HPDE6-E6E7 (cell line): ENCODE measurements at regions not wholly inside any gene's neighbourhood (a gene's known extent, or its start where the extent isn't known, plus 50 kb on each side); places are given as distances from the start of the nearest gene placed in this dataset.

Experiments
- DNase-seq: peaks from one replicate; pipeline ENCODE4 v3.0.0; 2011; ENCODE audit warnings: missing footprints; ENCODE audit errors: extremely low spot score

DNA sequence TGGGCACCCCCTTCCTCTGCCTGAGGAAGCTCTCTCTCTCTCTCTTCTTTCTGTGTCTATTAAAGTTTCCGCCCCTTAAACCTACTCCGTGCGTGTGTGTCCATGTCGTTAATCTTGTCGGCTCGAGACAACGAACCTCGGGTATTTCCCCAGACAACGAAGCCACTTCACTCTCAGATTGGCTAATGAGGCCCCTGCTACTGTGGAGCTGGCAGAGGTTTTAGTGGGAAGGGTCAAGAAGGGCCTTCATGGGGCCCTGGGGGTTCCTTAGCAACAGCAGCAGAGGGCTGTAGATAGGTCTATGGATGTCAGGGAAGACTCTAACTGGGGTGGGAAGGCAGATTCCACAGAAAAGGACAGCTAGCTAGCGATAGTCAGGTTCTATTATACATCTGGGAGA lies 239.8 kb upstream of the RAB4A start:
- no peak for DNase-seq

DNA sequence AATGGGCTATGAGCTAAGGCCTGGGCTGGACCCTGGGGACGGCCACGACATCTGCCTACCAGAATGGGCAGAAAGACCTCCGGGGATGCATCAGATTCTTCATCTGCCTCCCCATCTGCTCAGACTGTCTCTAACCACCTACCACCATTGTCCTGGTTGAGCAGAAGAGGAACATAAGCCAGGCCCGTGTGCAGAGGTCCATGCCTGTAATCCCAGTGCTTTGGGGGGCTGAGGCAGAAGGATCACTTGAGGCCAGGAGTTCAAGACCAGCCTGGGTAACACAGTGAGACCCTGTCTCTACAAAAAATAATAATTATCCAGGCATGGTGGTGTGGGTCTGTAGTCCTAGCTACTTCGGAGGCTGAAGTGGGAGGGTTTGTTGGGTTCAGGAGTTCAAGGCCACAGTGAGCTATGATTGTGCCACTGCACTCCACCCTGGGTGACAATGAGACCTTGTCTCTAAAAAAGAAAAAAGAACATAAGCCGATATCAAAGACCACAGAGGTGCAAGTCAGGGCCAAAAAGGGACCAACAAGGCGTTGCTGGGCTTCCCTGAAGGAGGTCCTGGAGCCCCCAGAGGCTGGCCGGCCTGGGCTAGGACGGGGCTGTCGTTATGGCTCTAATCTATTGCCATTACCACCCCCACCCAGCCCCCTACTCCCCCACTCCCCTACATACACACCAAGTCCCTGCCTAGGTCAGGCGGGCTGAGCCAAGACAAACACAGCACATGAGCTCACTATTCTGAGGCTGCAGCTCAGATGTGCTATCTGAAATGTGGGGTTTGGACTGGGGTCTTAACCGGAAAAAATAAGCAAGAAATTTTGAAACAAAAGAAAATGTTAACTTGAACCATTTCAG lies 239.2 kb upstream of the RAB4A start:
- no peak for DNase-seq

DNA sequence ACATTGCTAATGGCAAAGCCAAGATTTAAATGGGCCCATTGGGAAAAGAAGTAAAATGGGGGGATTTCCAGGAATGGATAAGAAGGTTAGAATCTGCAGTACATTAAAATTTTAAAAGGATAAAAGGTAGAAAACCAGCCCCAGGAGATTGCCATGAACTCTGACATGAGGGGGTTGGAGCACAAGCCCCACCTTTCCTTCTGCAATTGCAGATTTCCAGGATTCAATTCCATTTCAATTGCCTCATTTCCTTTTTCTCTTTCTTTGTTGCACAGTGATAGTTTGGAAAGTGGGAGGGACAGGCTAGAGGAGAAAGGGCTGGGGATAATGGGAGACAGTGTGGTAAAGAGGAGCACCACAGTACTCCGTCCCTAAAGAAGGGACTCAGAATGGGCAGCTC lies 238.5 kb upstream of the RAB4A start:
- DNase-seq, result no peak

- DNase-seq, result no peak
These were observed 237.4 kb upstream of the RAB4A start for GRCh38 chr1:229033480-229033879.

DNA sequence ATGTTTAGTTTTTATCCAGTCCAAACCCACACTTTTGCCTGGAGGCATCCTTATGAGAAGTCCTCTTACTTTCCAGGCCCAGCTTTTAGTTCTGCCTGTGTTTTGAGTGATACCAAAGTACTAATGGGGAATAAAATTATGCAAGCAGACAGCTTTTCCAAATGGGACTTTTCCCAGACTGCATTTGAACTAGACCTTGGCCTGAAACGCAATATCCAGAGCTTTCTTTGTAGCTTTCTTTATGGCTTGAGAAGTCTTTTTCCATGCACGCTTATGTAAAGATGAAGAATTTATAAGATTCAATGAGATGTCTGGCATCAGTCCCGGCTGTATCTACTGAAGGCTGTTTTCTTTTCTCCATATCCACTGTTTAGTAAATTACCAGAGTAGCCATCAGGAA lies 236.6 kb upstream of the RAB4A start:
- DNase-seq, result no peak

GRCh38 chr1:229035054-229035747 lies 235.7 kb upstream of the RAB4A start:
- DNase-seq, result no peak

DNA sequence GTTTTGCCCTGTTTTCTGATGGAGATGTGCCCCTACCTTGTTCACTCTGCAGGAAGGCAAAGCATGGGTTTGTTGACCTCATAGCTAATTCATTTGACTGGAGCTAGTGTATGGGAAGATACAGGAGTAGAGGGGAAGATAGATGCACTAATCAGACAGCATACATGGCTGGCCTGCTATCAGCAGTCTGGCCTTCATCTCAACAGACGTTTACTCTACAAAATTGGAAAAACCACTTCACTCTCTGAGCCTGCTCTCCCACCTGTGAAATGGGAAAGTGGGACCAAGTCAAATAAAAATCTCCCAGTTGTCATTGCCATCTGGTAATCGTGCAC lies 235.2 kb upstream of the RAB4A start:
- no peak for DNase-seq

- no peak for DNase-seq
These were observed 233.0 kb upstream of the RAB4A start for GRCh38 chr1:229037806-229038405.

DNA sequence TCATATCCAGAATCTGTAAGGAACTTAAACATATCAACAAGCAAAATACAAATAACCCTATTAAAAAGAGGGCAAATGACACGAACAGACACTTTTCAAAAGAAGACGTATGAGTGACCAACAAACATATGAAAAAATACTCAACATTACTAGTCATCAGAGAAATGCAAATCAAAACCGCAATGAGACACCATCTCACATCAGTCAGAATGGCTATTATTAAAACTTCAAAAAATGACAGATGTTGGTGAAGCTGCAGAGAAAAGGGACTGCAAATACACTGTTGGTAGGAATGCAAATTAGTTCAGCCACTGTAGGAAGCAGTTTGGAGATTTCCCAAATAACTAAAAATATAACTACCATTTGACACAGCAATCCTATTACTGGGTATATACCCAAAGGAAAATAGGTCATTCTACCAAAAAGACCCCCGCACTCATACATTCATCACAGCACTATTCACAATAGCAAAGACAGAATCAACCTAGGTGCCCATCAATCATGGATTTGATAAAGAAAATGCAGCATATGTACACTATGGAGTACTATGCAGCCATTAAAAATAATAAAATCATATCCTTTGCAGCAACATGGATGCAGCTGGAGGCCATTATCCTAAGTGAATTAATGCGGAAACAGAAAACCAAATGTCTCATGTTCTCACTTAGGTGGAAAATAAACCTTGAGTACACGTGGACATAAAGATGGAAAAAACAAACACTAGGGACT lies 230.1 kb upstream of the RAB4A start:
- no peak for DNase-seq

DNA sequence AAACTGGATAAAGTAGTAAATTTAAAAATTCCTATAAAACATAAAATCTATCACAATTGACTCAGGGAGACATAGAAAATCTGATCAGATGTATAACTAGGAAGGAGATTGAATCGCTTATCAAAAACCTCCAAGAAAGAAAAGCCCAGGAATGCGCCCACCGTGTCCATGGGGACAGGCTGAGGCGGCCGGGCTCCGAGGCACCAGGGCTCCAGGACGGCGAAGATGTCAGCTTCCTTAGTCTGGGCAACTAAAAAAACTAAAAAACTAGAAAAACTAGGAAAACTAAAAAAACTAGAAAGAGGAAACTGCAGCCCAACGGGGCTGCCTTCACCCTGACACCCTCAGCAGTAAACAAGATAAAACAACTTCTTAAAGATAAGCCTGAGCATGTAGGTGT lies 229.0 kb upstream of the RAB4A start:
- DNase-seq, result no peak

DNA sequence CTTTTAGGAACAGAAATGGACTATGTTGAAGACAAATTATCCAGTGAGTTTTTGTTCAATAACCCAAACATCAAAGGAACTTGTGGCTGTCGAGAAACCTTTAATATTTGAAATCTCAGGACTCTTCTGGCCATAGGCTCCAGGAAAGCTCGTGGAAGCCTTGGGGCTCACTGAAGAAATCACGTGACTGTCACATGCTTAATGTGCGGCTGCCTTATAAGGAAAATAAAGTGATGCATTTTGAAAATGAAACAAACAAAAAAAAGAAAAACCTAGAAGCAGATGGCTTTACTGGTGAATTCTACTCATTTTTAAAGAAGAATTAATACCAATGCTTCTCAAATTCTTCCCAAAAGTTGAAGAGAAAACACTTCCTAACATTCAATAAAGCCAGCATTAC lies 228.4 kb upstream of the RAB4A start:
- no peak for DNase-seq

GRCh38 chr1:229043115-229043514 lies 227.8 kb upstream of the RAB4A start:
- no peak for DNase-seq

- no peak for DNase-seq
These were observed 224.6 kb upstream of the RAB4A start for GRCh38 chr1:229046251-229046853.

GRCh38 chr1:229047161-229047839 lies 223.6 kb upstream of the RAB4A start:
- DNase-seq, result no peak

DNA sequence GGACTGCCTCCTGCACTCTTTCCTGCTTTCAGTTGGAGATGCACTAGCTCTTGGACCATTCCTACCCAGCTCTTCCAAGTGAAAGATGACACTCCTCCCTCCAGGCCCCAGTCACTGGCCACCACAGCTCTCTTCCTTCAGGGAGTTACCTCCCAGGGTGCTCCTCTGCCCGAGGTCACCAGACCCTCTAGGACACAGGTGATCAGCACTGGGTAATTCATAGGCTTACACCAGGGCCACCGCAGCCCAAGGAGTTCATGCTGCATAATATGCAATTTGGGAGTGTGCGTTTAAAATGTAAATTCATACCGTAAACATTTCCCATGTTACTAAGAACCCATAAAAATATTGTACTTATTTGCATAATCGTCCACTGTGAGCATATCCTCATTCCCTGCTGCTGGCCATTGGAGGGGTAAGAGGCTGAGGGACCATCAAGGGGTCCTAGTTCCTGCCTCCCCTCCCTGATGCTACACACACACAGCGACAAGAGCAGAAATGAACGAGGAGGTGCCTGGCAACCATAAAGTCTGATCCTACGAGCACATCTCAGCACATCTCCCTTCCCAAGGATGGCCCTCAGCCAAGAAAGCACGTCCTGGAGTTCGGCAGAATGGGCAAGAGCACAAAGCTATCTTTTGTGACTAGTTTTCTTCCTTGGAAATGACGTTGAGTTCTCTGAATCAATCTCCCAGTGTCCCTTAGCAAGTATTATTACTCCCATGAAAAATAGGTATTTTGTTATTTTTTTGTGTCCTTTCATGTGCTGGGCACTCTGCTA lies 222.9 kb upstream of the RAB4A start:
- no peak for DNase-seq

DNA sequence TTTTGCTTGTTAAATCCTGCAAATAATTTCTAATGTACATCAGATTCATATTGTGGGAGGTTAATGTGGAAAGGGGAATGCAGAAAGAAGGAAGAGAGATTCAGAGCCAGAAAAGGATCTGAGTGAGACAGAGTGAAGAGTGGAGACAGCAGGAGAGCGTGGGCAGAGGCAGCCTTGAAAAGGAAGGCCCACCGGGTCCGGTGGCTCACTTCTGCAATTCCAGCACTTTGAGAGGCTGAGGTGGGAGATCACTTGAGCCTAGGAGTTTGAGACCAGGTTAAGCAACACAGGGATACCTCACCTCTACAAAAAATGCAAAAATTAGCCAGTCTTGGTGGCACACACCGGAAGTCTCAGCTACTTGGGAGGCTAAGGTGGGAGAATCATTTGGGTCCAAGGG lies 222.0 kb upstream of the RAB4A start:
- DNase-seq, result no peak

- no peak for DNase-seq
These were observed 214.9 kb upstream of the RAB4A start for GRCh38 chr1:229056046-229056445.

GRCh38 chr1:229058111-229058561 lies 212.8 kb upstream of the RAB4A start:
- DNase-seq, result no peak

GRCh38 chr1:229058729-229059128 lies 212.2 kb upstream of the RAB4A start:
- DNase-seq, result no peak
